Dendritic cell treated with granulocyte-macrophage colony-stimulating factor and Interleukin-4, amounts not matched to agents 40 ng/mL and 50 ng/mL, for 4 days (primary cell): ENCODE measurements at regions not wholly inside any gene's neighbourhood (a gene's known extent, or its start where the extent isn't known, plus 50 kb on each side); places are given as distances from the start of the nearest gene placed in this dataset.

ENCODE experiments used
- H3K27ac Mint-ChIP-seq: one replicate; pipeline ENCODE4 v1.8.0; 2022; ENCODE audit warnings: mild to moderate bottlenecking, mixed read lengths
- H3K27me3 Mint-ChIP-seq: one replicate; pipeline ENCODE4 v1.8.0; 2022; ENCODE audit warnings: mild to moderate bottlenecking, mixed read lengths
- H3K36me3 Mint-ChIP-seq: one replicate; pipeline ENCODE4 v1.8.0; 2022; ENCODE audit warnings: low read depth, mixed read lengths
- H3K4me1 Mint-ChIP-seq: one replicate; pipeline ENCODE4 v1.8.0; 2022; ENCODE audit warnings: low read depth, mixed read lengths
- H3K4me3 Mint-ChIP-seq: one replicate; pipeline ENCODE4 v1.8.0; 2022; ENCODE audit warnings: mild to moderate bottlenecking, moderate library complexity, mixed read lengths
- H3K9me3 Mint-ChIP-seq: one replicate; pipeline ENCODE4 v1.8.0; 2022; ENCODE audit warnings: mixed read lengths
- intact Hi-C: fragments of 100-400 bp; cut with micrococcal nuclease; formaldehyde crosslinking; loops from one replicate; pipeline ENCODE4 v1.15.0; 2022

DNA sequence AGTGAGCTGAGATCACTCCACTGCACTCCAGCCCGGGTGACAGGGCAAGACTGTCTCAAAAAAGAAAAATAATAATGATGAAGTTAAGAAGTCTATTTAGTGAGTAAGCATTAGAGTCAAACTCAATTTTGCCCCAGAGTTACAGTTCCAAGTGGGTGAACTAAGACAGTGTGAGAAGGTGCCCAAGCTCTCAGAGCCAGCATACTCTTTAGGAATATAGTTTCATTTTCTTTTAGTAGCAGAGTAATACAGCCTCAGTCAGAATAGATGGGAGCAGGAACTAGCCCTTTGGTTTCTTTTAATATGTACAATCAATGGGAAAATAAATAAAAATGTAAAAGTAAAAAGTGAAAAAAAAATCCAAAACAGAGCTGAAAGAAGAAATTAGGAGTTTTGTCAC is 87.0 kb upstream of the ADGRF1 start:
- H3K4me3 Mint-ChIP-seq, result no peak overlapping the region
- intact Hi-C loops, result no loop called here
- no peaks in the 10 kb centered on the region for H3K9me3 Mint-ChIP-seq
- peaks cover 27% of the 10 kb centered on the region for H3K27me3 Mint-ChIP-seq
- H3K4me1 Mint-ChIP-seq, result peaks cover 35% of the 10 kb centered on the region
- no peaks in the 10 kb centered on the region for H3K36me3 Mint-ChIP-seq
- no peak overlapping the region for H3K27ac Mint-ChIP-seq

DNA sequence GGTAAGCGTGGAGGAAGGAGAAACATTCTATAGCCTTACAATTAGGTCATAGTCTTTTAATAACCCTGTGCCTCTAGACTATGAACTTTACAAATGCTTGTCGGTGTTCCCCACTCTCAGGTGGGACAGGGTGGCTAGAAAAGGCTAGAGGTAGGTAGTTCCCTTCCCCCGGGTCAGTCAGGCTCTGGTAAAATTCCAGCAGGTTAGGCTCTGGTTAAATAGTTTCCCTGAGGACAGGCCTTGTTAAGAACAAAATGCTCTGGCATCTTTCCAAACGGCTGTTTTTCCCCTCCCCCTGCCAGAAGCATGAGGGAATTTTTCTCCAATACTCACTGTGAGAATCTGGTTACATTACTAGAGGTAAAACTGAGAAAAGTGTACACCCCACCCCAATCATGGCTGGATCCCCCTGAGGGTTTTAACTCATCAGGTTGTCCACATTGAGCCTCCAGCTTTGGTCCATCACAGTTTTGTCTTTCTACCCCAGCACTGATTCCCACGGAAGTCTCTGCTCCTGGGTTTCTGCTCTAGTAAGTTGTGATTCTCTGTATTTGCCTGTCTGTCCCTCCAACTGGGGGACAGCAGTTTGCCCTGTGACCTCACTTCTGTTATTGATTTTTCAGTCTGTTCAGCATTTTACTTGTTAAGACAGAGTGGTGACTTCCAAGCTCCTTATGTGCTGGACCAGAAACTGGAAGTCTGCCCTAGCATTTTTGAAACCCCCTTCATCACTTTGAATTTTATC is 84.7 kb upstream of the ADGRF1 start:
- Mint-ChIP-seq H3K9me3 (no peaks in the 10 kb centered on the region), H3K4me1 (peaks cover 16% of the 10 kb centered on the region), H3K36me3 (no peaks in the 10 kb centered on the region), H3K4me3 (no peak overlapping the region), H3K27me3 (peaks cover 27% of the 10 kb centered on the region), H3K27ac (no peak overlapping the region)
- intact Hi-C loops, result no loop called here

DNA sequence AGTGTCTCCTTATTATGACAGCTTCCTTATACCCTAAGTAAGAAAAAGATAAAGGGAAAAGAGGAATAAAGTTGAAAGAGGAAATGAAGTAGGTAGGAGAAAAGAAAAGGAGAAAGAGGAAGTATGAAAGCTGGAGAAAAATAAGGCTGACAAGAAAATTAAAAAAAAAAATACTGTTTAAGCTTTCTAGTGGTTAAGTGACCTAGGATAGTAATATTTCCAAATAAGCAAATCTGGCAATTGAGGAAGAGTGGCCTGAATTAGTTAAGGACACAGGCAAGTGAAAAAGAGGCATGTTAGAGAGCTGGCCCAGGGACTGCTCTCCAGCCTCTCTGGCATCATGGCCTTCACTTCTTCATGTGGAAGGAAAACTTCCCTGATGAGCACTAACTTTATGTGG is 76.5 kb upstream of the ADGRF1 start:
- no peak overlapping the region for H3K27ac Mint-ChIP-seq
- peaks cover 33% of the 10 kb centered on the region for H3K27me3 Mint-ChIP-seq
- peaks cover 25% of the 10 kb centered on the region for H3K4me1 Mint-ChIP-seq
- intact Hi-C loops, result no loop called here
- no peaks in the 10 kb centered on the region for H3K9me3 Mint-ChIP-seq
- no peak overlapping the region for H3K4me3 Mint-ChIP-seq
- no peaks in the 10 kb centered on the region for H3K36me3 Mint-ChIP-seq

DNA sequence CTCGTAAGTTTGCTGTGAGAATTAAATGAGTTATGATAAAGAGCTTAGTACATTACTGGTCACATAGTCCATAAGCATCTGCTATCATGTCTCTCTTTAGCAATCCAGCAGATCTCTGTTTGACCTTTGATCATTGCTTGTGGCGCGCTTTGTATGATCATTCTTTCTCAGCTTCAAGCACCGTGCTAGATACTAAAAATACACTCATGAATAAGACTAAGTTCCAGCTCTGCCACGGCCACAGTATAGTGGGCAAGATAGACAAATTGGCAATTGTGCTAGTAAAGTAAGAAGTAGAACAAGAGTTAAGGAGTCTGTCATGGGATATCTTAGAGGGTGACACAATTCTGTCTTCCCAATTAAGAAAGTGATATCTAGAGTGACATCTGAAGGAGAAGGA is 75.2 kb upstream of the ADGRF1 start:
- peaks cover 25% of the 10 kb centered on the region for H3K4me1 Mint-ChIP-seq
- H3K27ac Mint-ChIP-seq, result no peak overlapping the region
- H3K9me3 Mint-ChIP-seq, result no peaks in the 10 kb centered on the region
- no peaks in the 10 kb centered on the region for H3K36me3 Mint-ChIP-seq
- peaks cover 29% of the 10 kb centered on the region for H3K27me3 Mint-ChIP-seq
- intact Hi-C loops, result no loop called here
- no peak overlapping the region for H3K4me3 Mint-ChIP-seq

DNA sequence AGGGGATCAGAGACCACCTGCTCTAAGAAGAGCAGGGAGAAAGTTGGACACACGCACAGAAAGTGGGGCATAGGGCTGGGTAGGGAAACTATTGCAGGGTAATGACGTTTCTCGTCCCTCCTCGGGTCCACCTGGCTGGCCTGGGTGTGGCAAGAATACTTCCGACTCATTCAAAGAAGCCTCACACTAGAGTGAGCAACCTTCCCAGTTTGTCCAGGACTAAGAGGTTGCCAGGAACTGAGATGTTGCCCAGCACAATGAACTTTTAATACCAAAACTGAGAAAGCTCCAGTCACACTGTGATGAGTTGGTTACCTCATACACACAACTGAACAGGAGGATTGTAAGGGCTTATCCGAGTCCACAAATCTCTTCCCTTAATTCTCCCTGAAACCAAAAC is 74.5 kb upstream of the ADGRF1 start:
- H3K4me3 Mint-ChIP-seq, result no peak overlapping the region
- no peaks in the 10 kb centered on the region for H3K36me3 Mint-ChIP-seq
- H3K27me3 Mint-ChIP-seq, result peaks cover 29% of the 10 kb centered on the region
- H3K27ac Mint-ChIP-seq, result no peak overlapping the region
- intact Hi-C loops, result no loop called here
- no peaks in the 10 kb centered on the region for H3K9me3 Mint-ChIP-seq
- H3K4me1 Mint-ChIP-seq, result peaks cover 32% of the 10 kb centered on the region

DNA sequence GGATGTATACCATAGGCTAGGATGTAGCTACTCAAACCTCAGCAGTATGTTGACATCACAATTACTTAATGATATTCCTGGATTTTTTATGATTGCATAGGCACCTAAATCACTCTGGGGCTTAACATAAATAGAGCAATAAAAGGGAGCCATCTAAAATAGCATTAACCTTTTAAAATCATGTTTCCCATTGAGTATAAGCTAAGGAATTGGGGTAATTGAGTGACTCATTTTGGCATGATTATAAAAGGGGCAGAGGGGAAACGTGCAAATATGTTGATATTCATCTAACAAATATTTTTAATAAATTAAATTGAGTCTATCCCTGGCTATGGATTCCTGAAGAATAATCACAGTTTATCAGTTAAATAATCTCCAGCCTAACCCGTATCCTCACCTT is 74.0 kb upstream of the ADGRF1 start:
- Mint-ChIP-seq H3K36me3 (no peaks in the 10 kb centered on the region), H3K4me1 (peaks cover 37% of the 10 kb centered on the region), H3K4me3 (no peak overlapping the region), H3K27ac (no peak overlapping the region), H3K27me3 (peaks cover 24% of the 10 kb centered on the region), H3K9me3 (no peaks in the 10 kb centered on the region)
- intact Hi-C loops, result no loop called here

DNA sequence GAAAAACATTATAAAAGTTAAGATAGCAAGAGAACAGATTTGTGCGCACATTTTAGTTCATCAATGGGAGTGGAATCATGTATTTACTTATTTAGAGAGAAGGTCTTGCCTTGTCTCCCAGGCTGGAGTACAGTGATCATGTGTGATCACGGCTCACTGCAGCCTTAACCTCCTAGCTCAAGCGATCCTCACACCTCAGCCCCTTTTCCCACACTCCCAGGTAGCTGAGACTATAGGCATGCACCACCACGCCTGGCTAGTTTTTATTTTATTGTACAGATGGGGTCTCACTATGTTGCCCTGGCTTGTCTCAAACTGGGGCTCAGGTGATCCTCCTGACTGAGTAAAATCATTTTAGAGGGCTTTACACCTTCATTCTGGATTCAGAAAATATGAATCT is 72.3 kb upstream of the ADGRF1 start:
- Mint-ChIP-seq H3K27ac (no peak overlapping the region), H3K27me3 (peaks cover 23% of the 10 kb centered on the region), H3K4me3 (no peak overlapping the region), H3K4me1 (peaks cover 36% of the 10 kb centered on the region), H3K36me3 (no peaks in the 10 kb centered on the region), H3K9me3 (no peaks in the 10 kb centered on the region)
- intact Hi-C loops, result no loop called here

DNA sequence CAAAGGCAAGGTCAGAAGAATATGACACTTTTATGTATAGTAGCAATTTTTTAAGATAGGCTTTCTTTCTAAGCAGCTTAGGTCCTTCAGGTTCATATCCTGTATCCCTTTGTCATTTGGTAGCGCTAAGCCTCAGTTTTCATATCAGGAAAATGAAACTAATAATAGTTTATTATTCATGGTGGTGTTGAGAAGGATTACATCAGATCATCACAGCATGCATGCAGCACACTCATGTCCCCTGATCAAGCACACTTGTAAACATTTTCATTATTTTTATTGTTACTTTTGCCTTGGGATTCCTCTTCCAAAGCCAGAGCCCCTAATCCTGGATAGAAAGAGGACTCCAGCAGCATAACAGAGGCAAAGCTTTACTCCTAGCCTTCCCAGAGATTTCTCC is 70.2 kb upstream of the ADGRF1 start:
- no peaks in the 10 kb centered on the region for H3K9me3 Mint-ChIP-seq
- peaks cover 22% of the 10 kb centered on the region for H3K4me1 Mint-ChIP-seq
- H3K27me3 Mint-ChIP-seq, result peaks cover 37% of the 10 kb centered on the region
- H3K4me3 Mint-ChIP-seq, result no peak overlapping the region
- intact Hi-C loops, result no loop called here
- no peaks in the 10 kb centered on the region for H3K36me3 Mint-ChIP-seq
- no peak overlapping the region for H3K27ac Mint-ChIP-seq

DNA sequence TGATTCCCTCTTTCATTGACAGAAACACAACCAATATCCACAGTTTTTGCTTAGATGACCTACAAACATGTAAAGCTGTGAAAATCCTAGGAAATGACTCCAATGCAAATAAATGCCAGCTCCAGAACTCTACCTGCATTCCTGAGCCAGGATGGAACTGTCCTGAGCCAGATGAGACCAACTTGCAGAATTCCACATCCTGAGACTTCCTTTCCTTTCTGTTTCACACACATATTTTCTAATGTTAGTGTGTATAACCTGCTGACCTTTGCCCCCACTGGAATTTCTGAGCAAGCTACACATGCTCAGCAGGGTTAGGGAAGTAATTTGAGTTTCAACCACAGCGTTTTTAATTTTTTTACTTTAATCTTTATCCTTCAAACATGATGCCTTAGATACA is 69.6 kb upstream of the ADGRF1 start:
- intact Hi-C loops, result no loop called here
- Mint-ChIP-seq H3K27ac (no peak overlapping the region), H3K9me3 (no peaks in the 10 kb centered on the region)

DNA sequence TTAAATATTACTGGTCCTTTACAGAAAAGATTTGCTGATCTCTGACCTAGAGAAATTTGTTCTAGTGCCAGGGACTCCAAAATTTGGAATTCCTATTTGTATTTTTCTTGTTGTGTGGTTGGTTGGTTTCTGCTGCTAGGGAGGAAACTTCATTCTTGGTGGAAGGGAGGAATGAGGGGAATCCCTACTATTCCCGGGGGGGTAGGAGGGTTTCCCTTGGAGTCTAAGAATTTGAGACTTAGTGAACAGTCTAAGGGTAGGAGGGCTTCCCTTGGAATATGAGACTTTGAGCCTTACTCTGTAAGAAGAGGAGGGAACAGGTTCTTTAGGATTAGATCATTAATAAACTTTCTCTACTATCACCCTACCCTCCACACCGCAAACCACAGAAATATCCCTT is 67.1 kb upstream of the ADGRF1 start:
- intact Hi-C loops, result loop anchor here (10.0 kb wide), 2 partner anchors 56 to 116 kb away; no protein-coding TSS in a partner anchor

More for the DNA sequence above, 69.6 kb upstream of the ADGRF1 start:
- Mint-ChIP-seq H3K4me1 (peaks cover 22% of the 10 kb centered on the region), H3K36me3 (no peaks in the 10 kb centered on the region), H3K27me3 (peaks cover 43% of the 10 kb centered on the region), H3K4me3 (no peak overlapping the region)

DNA sequence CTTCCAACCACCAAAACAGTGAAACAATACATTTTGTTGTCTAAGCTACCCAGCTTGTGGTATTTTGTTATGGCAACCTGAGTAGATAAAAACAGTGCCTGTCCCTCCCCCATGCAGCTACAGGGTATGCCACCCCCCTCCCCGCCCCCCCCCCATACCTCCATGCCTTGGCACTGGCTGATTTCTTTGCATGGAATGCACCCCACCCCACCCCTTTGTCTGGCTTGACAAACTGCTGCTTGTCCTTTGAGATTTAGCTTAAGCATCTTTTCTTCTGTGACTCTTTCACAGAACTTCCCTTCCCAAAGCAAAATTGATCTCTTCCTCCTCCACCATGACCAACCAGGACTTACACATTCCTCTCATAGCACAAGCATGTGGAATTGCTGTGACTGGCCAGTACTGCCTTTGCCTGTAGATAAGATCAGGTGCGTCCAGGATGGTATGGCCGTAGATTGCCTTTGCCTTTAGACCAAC is 64.6 kb upstream of the ADGRF1 start:
- Mint-ChIP-seq H3K4me3 (no peak overlapping the region), H3K36me3 (no peaks in the 10 kb centered on the region), H3K9me3 (no peaks in the 10 kb centered on the region), H3K27me3 (peaks cover 66% of the 10 kb centered on the region), H3K4me1 (peaks cover 28% of the 10 kb centered on the region), H3K27ac (no peak overlapping the region)
- intact Hi-C loops, result loop anchor here (10.0 kb wide), 2 partner anchors 58 to 118 kb away; no protein-coding TSS in a partner anchor

More for the DNA sequence above, 67.1 kb upstream of the ADGRF1 start:
- H3K4me1 Mint-ChIP-seq, result peaks cover 25% of the 10 kb centered on the region
- no peaks in the 10 kb centered on the region for H3K36me3 Mint-ChIP-seq
- H3K9me3 Mint-ChIP-seq, result no peaks in the 10 kb centered on the region
- H3K4me3 Mint-ChIP-seq, result no peak overlapping the region
- H3K27ac Mint-ChIP-seq, result no peak overlapping the region
- peaks cover 53% of the 10 kb centered on the region for H3K27me3 Mint-ChIP-seq

DNA sequence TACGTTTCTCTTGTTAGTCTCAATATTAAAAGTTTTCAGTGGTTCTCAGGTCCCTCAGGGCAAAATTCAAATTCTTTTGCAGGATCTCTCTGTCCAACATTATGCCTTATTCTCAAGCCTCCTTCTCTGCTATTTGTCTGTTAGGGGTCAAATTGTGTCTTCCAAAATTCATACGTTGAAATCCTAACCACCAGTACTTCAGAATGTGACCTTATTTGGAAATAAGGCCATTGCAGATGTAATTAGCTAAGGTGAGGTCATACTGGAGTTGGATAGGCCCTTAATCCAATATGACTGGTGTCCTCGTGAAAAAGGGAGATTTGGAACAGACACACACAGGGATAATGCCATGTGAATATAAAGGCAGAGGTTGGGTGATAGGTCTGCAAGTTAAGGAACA is 64.1 kb upstream of the ADGRF1 start:
- Mint-ChIP-seq H3K36me3 (no peaks in the 10 kb centered on the region), H3K9me3 (no peaks in the 10 kb centered on the region), H3K27ac (no peak overlapping the region), H3K4me3 (no peak overlapping the region), H3K27me3 (peaks cover 70% of the 10 kb centered on the region), H3K4me1 (peaks cover 22% of the 10 kb centered on the region)
- intact Hi-C loops, result loop anchor here (10.0 kb wide), 2 partner anchors 59 to 119 kb away; no protein-coding TSS in a partner anchor

DNA sequence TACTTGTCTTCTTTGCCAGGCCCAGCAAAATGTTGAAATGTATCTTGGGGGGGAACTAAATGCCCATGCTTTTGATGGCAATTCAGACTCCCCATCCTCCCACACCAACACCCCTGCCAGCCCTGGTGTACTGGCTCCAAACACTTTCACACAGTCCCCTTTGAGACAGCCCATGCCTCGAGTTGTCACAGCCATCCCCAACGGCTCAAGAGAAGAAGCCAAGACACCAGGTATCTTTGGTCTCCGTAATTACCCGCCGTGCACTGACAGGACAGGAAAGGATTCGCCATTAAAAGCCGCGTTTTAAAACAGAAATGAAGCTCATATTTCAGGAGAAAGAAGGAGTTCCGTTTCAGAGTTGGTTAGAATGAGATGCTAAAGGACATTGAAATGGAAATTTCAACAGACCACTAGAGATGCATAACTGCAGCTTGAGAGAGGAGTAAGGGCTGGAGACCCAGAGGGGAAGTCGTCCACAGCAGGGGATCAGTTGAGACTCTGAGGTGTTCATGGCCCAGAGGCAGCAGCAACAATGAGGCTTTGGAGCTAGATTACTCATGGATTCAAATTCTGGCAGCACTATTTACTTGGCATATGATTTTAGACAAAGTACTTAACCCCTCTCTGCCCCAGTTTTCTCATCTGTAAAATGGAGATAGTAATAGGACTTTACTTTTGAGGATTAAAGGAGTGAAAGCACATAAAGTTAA is 63.5 kb upstream of the ADGRF1 start:
- Mint-ChIP-seq H3K27ac (no peak overlapping the region), H3K36me3 (no peaks in the 10 kb centered on the region), H3K4me3 (no peak overlapping the region), H3K9me3 (no peaks in the 10 kb centered on the region), H3K4me1 (peaks cover 20% of the 10 kb centered on the region), H3K27me3 (peaks cover 76% of the 10 kb centered on the region)
- intact Hi-C loops, result loop anchor here (10.0 kb wide), 2 partner anchors 59 to 119 kb away; no protein-coding TSS in a partner anchor

DNA sequence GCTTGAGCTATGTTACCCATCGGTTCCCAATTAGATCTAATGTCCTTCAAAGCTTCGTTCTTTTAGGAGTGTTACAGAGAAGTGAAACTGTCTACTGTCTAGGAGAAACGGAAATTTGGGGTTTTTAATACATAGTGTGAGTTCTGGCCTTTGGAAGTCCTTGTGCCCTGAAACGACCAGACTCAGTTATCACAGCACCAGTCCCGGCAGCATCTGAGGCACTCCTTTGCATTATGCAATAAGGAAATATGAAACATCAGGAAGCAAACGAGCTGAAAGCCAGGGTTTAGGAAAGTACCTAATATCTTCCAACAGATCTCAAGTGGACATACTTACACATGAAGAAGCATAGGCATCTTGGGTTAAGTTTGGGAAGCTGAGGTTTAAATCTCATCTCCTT is 61.8 kb upstream of the ADGRF1 start:
- H3K4me3 Mint-ChIP-seq, result no peak overlapping the region
- intact Hi-C loops, result loop anchor here (10.0 kb wide), 2 partner anchors 61 to 121 kb away; no protein-coding TSS in a partner anchor
- peaks cover 83% of the 10 kb centered on the region for H3K27me3 Mint-ChIP-seq
- H3K27ac Mint-ChIP-seq, result no peak overlapping the region
- H3K9me3 Mint-ChIP-seq, result no peaks in the 10 kb centered on the region
- H3K36me3 Mint-ChIP-seq, result no peaks in the 10 kb centered on the region
- peaks cover 20% of the 10 kb centered on the region for H3K4me1 Mint-ChIP-seq
